GM23338 (cell line): ENCODE measurements at regions not wholly inside any gene's neighbourhood (a gene's known extent, or its start where the extent isn't known, plus 50 kb on each side); places are given as distances from the start of the nearest gene placed in this dataset.

Source experiments
- ATAC-seq: fragments of 200-7000 bp; cut with Tn5 transposase; 3 replicates; pipeline ENCODE4 v1.9.1; 2020
- DNase-seq: peaks from one replicate; pipeline ENCODE4 v3.0.0-alpha.2; 2015; ENCODE audit warnings: low spot score
- H2AFZ ChIP-seq: fragments of 200-600 bp; sonication (generic); 2 replicates; pipeline ENCODE4 v1.8.0; 2016; ENCODE audit warnings: antibody characterized with exemption, mild to moderate bottlenecking, moderate library complexity
- H3F3A ChIP-seq: fragments of 200-600 bp; sonication (generic); replicated peaks from 2 replicates; pipeline ENCODE4 v1.8.0; 2017; ENCODE audit warnings: antibody characterized with exemption, mixed run types, low read depth
- H3K27ac ChIP-seq: fragments of 200-600 bp; sonication (generic); 2 replicates; pipeline ENCODE4 v1.6.1; 2016; ENCODE audit warnings: low read depth
- H3K27me3 ChIP-seq: fragments of 200-600 bp; sonication (generic); 2 replicates; pipeline ENCODE4 v1.8.0; 2016; ENCODE audit warnings: mild to moderate bottlenecking, mixed run types, moderate library complexity; ENCODE audit not compliant: insufficient read depth
- H3K36me3 ChIP-seq: fragments of 200-600 bp; sonication (generic); 2 replicates; pipeline ENCODE4 v1.8.0; 2016; ENCODE audit warnings: mild to moderate bottlenecking; ENCODE audit not compliant: insufficient read depth
- H3K4me1 ChIP-seq: fragments of 200-600 bp; sonication (generic); 2 replicates; pipeline ENCODE4 v1.8.0; 2016; ENCODE audit warnings: mild to moderate bottlenecking, moderate library complexity; ENCODE audit not compliant: insufficient read depth
- H3K4me2 ChIP-seq: fragments of 200-600 bp; sonication (generic); 2 replicates; pipeline ENCODE4 v1.7.1; 2017; ENCODE audit warnings: mixed run types
- H3K4me3 ChIP-seq: fragments of 200-600 bp; sonication (generic); 2 replicates; pipeline ENCODE4 v1.6.1; 2016; ENCODE audit warnings: mixed run types
- H3K79me2 ChIP-seq: fragments of 200-600 bp; sonication (generic); replicated peaks from 2 replicates; pipeline ENCODE4 v1.8.0; 2017; ENCODE audit warnings: mild to moderate bottlenecking; ENCODE audit not compliant: insufficient read depth
- H3K9me2 ChIP-seq: fragments of 200-600 bp; sonication (generic); 2 replicates; pipeline ENCODE4 v1.8.0; 2017; ENCODE audit not compliant: insufficient read depth
- H4K20me1 ChIP-seq: fragments of 200-600 bp; sonication (generic); replicated peaks from 2 replicates; pipeline ENCODE4 v1.8.0; 2017; ENCODE audit warnings: mild to moderate bottlenecking; ENCODE audit not compliant: insufficient read depth
- H3K27ac Mint-ChIP-seq: 2 replicates; pipeline ENCODE4 v1.8.0; 2020; ENCODE audit warnings: inconsistent platforms, mild to moderate bottlenecking, moderate library complexity, mixed read lengths
- H3K27me3 Mint-ChIP-seq: 3 replicates; pipeline ENCODE4 v1.8.0; 2022; ENCODE audit warnings: low read depth, mild to moderate bottlenecking, moderate library complexity, mixed read lengths, inconsistent platforms; ENCODE audit not compliant: insufficient read depth, poor library complexity
- H3K36me3 Mint-ChIP-seq: 3 replicates; pipeline ENCODE4 v1.8.0; 2021; ENCODE audit warnings: low read depth, mild to moderate bottlenecking, inconsistent platforms, moderate library complexity, mixed read lengths
- H3K4me1 Mint-ChIP-seq: 3 replicates; pipeline ENCODE4 v1.8.0; 2020; ENCODE audit warnings: mild to moderate bottlenecking, inconsistent platforms, mixed read lengths
- H3K4me3 Mint-ChIP-seq: 3 replicates; pipeline ENCODE4 v1.8.0; 2021; ENCODE audit warnings: moderate library complexity, mild to moderate bottlenecking, inconsistent platforms, mixed read lengths
- H3K9me3 Mint-ChIP-seq: 3 replicates; pipeline ENCODE4 v1.8.0; 2020; ENCODE audit warnings: moderate library complexity, mild to moderate bottlenecking, inconsistent platforms, mixed read lengths
- CREB1 ChIP-seq: fragments of 250-450 bp; sonication (Bioruptor Pico); IDR thresholded peaks from 2 replicates; pipeline ENCODE4 v1.5.0; 2020; ENCODE audit warnings: low read depth, mild to moderate bottlenecking, moderate library complexity
- EZH2 ChIP-seq: fragments of 200-600 bp; sonication (generic); IDR thresholded peaks from one replicate; pipeline ENCODE4 v1.8.0; 2017; ENCODE audit warnings: antibody characterized with exemption, mild to moderate bottlenecking, low read depth; ENCODE audit not compliant: unreplicated experiment
- EZH2phosphoT487 ChIP-seq: fragments of 200-600 bp; sonication (generic); IDR thresholded peaks from one replicate; pipeline ENCODE4 v1.8.1; 2018; ENCODE audit warnings: antibody characterized with exemption; ENCODE audit not compliant: unreplicated experiment
- JUNB ChIP-seq: IDR thresholded peaks from one replicate; pipeline ENCODE4 v1.6.1; 2016; ENCODE audit warnings: antibody characterized with exemption; ENCODE audit not compliant: unreplicated experiment
- NANOG ChIP-seq: IDR thresholded peaks from 2 replicates; pipeline ENCODE4 v1.6.1; 2016; ENCODE audit warnings: antibody characterized with exemption, borderline replicate concordance
- POLR2AphosphoS5 ChIP-seq: IDR thresholded peaks from 2 replicates; pipeline ENCODE4 v1.6.1; 2016; ENCODE audit warnings: antibody characterized with exemption, low read depth
- STAT1 ChIP-seq: IDR thresholded peaks from one replicate; pipeline ENCODE4 v1.6.1; 2016; ENCODE audit warnings: antibody characterized with exemption; ENCODE audit not compliant: unreplicated experiment
- ZNF114 ChIP-seq: fragments of 250-450 bp; sonication (Bioruptor Pico); IDR thresholded peaks from 2 replicates; pipeline ENCODE4 v1.5.0; 2020; ENCODE audit warnings: mild to moderate bottlenecking, moderate library complexity
- ZNF331 ChIP-seq: fragments of 250-450 bp; sonication (Bioruptor Pico); IDR thresholded peaks from 2 replicates; pipeline ENCODE4 v1.5.0; 2020; ENCODE audit warnings: low read depth, mild to moderate bottlenecking, moderate library complexity
- TF ChIP-seq, protein P1 (sequence below), 2 experiments: fragments of 200-600 bp in 1 of 2; sonication (generic) in 1 of 2; conservative IDR thresholded peaks; 2 replicates each; pipeline versions ENCODE4 v1.5.1 to v1.6.1; 2016 to 2017; ENCODE audit warnings: antibody characterized with exemption in 2 of 2, low read depth in 2 of 2, mild to moderate bottlenecking in 2 of 2, moderate library complexity in 1 of 2
- TF ChIP-seq, protein P2 (sequence below): IDR thresholded peaks from one replicate; pipeline ENCODE4 v1.6.1; 2018; ENCODE audit warnings: antibody characterized with exemption; ENCODE audit not compliant: unreplicated experiment
- TF ChIP-seq, protein P3 (sequence below): IDR thresholded peaks from 2 replicates; pipeline ENCODE4 v1.6.1; 2016; ENCODE audit warnings: antibody characterized with exemption
- TF ChIP-seq, protein P4 (sequence below): fragments of 250-450 bp; sonication (Bioruptor Pico); IDR thresholded peaks from 2 replicates; pipeline ENCODE4 v1.5.0; 2020; ENCODE audit warnings: mild to moderate bottlenecking, moderate library complexity

DNA sequence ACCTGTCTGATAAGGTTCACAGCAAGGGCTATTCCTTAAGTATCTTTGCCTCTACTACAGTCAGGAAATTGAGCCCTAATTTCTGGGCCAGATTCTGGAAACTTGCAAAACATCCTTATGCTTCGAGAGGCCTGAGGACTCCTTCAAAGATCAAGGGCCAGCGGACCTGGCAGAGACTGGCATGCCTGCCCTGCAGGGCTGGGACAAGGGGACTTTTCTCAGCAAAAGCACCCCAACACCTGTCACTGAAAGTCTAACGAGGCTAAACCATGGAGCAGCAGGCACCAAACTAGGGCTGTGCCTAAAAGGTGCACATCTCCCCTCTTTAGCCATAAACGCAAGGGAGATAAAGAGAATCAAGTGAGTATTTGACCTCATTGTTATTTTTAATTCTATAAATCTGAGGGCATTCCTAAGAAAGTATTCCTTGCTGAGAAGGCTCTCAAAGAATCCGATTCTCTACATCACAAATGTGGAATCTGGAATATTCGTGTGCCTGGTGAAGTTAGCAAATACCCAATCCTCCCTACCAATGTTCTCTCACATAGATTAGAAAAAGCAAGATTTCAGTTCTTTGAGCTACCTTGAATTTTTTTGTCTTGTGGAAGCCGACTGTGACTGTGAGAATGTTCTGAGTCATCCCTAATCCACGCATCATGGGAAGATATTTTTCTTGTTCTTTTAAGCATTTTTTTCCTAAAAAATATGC lies 328.2 kb upstream of the NOVA1 start:
- H3F3A ChIP-seq = no peaks in the 10 kb centered on the region
- no peak overlapping the region for H3K4me3 ChIP-seq
- no peak overlapping the region for H2AFZ ChIP-seq
- no peaks in the 10 kb centered on the region for H3K9me3 Mint-ChIP-seq
- no peaks in the 10 kb centered on the region for H3K9me2 ChIP-seq
- H3K36me3 Mint-ChIP-seq = no peaks in the 10 kb centered on the region
- no peaks in the 10 kb centered on the region for H3K27me3 Mint-ChIP-seq
- H3K4me1 ChIP-seq = peaks cover 30% of the 10 kb centered on the region
- H3K4me1 Mint-ChIP-seq = peaks cover 47% of the 10 kb centered on the region
- peak overlapping the region; percentile 10 for H3K4me2 ChIP-seq
- no peak overlapping the region for H3K4me3 Mint-ChIP-seq
- no peaks in the 10 kb centered on the region for H3K79me2 ChIP-seq
- no peaks in the 10 kb centered on the region for H4K20me1 ChIP-seq
- H3K27ac ChIP-seq = peak overlapping the region; percentile 63
- ATAC-seq = peak; percentile 64
- DNase-seq = peak; percentile 54
- no peaks in the 10 kb centered on the region for H3K27me3 ChIP-seq
- TF ChIP-seq STAT1 (no peak), JUNB (no peak), NANOG (no peak), EZH2phosphoT487 (no peak), EZH2 (no peak), POLR2AphosphoS5 (no peak), CREB1 (CRISPR knock-in tag) (no peak), ZNF114 (CRISPR knock-in tag) (no peak), ZNF331 (CRISPR knock-in tag) (no peak)
- TF ChIP-seq, protein P1, sequence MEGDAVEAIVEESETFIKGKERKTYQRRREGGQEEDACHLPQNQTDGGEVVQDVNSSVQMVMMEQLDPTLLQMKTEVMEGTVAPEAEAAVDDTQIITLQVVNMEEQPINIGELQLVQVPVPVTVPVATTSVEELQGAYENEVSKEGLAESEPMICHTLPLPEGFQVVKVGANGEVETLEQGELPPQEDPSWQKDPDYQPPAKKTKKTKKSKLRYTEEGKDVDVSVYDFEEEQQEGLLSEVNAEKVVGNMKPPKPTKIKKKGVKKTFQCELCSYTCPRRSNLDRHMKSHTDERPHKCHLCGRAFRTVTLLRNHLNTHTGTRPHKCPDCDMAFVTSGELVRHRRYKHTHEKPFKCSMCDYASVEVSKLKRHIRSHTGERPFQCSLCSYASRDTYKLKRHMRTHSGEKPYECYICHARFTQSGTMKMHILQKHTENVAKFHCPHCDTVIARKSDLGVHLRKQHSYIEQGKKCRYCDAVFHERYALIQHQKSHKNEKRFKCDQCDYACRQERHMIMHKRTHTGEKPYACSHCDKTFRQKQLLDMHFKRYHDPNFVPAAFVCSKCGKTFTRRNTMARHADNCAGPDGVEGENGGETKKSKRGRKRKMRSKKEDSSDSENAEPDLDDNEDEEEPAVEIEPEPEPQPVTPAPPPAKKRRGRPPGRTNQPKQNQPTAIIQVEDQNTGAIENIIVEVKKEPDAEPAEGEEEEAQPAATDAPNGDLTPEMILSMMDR (conservative IDR thresholded peaks at IDR 0.05; ENCODE audit: low read depth in 2 of 2) = no peak
- TF ChIP-seq, protein P2, sequence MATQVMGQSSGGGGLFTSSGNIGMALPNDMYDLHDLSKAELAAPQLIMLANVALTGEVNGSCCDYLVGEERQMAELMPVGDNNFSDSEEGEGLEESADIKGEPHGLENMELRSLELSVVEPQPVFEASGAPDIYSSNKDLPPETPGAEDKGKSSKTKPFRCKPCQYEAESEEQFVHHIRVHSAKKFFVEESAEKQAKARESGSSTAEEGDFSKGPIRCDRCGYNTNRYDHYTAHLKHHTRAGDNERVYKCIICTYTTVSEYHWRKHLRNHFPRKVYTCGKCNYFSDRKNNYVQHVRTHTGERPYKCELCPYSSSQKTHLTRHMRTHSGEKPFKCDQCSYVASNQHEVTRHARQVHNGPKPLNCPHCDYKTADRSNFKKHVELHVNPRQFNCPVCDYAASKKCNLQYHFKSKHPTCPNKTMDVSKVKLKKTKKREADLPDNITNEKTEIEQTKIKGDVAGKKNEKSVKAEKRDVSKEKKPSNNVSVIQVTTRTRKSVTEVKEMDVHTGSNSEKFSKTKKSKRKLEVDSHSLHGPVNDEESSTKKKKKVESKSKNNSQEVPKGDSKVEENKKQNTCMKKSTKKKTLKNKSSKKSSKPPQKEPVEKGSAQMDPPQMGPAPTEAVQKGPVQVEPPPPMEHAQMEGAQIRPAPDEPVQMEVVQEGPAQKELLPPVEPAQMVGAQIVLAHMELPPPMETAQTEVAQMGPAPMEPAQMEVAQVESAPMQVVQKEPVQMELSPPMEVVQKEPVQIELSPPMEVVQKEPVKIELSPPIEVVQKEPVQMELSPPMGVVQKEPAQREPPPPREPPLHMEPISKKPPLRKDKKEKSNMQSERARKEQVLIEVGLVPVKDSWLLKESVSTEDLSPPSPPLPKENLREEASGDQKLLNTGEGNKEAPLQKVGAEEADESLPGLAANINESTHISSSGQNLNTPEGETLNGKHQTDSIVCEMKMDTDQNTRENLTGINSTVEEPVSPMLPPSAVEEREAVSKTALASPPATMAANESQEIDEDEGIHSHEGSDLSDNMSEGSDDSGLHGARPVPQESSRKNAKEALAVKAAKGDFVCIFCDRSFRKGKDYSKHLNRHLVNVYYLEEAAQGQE = no peak
- TF ChIP-seq, protein P3, sequence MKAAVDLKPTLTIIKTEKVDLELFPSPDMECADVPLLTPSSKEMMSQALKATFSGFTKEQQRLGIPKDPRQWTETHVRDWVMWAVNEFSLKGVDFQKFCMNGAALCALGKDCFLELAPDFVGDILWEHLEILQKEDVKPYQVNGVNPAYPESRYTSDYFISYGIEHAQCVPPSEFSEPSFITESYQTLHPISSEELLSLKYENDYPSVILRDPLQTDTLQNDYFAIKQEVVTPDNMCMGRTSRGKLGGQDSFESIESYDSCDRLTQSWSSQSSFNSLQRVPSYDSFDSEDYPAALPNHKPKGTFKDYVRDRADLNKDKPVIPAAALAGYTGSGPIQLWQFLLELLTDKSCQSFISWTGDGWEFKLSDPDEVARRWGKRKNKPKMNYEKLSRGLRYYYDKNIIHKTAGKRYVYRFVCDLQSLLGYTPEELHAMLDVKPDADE = no peak
- TF ChIP-seq, protein P4, sequence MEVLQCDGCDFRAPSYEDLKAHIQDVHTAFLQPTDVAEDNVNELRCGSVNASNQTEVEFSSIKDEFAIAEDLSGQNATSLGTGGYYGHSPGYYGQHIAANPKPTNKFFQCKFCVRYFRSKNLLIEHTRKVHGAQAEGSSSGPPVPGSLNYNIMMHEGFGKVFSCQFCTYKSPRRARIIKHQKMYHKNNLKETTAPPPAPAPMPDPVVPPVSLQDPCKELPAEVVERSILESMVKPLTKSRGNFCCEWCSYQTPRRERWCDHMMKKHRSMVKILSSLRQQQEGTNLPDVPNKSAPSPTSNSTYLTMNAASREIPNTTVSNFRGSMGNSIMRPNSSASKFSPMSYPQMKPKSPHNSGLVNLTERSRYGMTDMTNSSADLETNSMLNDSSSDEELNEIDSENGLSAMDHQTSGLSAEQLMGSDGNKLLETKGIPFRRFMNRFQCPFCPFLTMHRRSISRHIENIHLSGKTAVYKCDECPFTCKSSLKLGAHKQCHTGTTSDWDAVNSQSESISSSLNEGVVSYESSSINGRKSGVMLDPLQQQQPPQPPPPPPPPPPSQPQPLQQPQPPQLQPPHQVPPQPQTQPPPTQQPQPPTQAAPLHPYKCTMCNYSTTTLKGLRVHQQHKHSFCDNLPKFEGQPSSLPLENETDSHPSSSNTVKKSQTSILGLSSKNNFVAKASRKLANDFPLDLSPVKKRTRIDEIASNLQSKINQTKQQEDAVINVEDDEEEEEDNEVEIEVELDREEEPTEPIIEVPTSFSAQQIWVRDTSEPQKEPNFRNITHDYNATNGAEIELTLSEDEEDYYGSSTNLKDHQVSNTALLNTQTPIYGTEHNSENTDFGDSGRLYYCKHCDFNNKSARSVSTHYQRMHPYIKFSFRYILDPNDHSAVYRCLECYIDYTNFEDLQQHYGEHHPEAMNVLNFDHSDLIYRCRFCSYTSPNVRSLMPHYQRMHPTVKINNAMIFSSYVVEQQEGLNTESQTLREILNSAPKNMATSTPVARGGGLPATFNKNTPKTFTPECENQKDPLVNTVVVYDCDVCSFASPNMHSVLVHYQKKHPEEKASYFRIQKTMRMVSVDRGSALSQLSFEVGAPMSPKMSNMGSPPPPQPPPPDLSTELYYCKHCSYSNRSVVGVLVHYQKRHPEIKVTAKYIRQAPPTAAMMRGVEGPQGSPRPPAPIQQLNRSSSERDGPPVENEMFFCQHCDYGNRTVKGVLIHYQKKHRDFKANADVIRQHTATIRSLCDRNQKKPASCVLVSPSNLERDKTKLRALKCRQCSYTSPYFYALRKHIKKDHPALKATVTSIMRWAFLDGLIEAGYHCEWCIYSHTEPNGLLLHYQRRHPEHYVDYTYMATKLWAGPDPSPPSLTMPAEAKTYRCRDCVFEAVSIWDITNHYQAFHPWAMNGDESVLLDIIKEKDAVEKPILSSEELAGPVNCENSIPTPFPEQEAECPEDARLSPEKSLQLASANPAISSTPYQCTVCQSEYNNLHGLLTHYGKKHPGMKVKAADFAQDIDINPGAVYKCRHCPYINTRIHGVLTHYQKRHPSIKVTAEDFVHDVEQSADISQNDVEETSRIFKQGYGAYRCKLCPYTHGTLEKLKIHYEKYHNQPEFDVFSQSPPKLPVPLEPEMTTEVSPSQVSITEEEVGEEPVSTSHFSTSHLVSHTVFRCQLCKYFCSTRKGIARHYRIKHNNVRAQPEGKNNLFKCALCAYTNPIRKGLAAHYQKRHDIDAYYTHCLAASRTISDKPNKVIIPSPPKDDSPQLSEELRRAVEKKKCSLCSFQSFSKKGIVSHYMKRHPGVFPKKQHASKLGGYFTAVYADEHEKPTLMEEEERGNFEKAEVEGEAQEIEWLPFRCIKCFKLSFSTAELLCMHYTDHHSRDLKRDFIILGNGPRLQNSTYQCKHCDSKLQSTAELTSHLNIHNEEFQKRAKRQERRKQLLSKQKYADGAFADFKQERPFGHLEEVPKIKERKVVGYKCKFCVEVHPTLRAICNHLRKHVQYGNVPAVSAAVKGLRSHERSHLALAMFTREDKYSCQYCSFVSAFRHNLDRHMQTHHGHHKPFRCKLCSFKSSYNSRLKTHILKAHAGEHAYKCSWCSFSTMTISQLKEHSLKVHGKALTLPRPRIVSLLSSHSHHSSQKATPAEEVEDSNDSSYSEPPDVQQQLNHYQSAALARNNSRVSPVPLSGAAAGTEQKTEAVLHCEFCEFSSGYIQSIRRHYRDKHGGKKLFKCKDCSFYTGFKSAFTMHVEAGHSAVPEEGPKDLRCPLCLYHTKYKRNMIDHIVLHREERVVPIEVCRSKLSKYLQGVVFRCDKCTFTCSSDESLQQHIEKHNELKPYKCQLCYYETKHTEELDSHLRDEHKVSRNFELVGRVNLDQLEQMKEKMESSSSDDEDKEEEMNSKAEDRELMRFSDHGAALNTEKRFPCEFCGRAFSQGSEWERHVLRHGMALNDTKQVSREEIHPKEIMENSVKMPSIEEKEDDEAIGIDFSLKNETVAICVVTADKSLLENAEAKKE (CRISPR knock-in tag) = no peak
- H3K27ac Mint-ChIP-seq = peak overlapping the region; percentile 89
- no peaks in the 10 kb centered on the region for H3K36me3 ChIP-seq
